GM21447 (cell line): ENCODE measurements at regions not wholly inside any gene's neighbourhood (a gene's known extent, or its start where the extent isn't known, plus 50 kb on each side); places are given as distances from the start of the nearest gene placed in this dataset.

Experiments
- ATAC-seq: cut with Tn5 transposase; IDR thresholded peaks from one replicate; pipeline ENCODE4 v1.9.1; 2021; ENCODE audit not compliant: unreplicated experiment

GRCh38 chr6:126419901-126420300 lies 80.0 kb downstream of the CENPW start:
- no peak for ATAC-seq

DNA sequence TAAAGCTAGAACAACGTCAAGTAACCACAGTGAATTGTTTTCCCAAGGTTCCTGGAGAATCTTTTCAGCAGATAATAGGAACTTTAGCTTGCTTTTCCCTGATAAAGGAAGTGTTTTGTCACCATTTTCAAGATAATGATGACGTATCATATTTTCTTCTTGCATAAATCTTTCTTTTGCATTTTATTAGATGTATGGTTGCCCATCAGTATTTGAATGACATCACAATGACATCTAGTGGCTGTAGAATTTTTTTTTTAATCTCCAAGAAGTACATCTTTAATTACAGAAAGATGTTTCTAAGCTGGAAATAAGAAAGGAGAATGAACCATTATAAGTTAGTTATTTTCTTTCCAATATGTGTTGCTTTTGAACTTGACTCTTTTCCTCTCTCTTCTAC lies 83.0 kb downstream of the CENPW start:
- ATAC-seq = no peak

- no peak for ATAC-seq
Measured at GRCh38 chr6:126427713-126428112, 87.8 kb downstream of the CENPW start.

GRCh38 chr6:126429866-126430265 lies 90.0 kb downstream of the CENPW start:
- no peak for ATAC-seq

DNA sequence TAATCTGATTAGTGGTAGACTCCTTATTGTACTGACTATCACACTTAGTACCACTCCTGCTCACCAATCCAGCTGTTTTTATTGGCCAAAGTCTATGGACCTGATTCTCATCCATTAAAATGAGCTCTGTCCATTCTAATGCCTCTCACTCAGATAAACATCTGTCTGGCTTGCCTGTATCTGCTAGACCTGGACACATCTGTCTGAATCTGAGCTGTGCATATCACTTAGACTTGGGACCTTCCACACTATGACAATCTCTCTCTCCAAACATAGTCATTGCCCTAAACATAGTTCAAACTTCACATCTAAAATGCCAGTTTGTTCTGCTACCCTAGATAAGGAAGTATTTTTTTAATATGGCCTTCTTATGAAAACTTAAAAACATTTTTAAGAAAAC lies 92.6 kb downstream of the CENPW start:
- ATAC-seq = no peak

GRCh38 chr6:126433927-126434326 lies 94.0 kb downstream of the CENPW start:
- ATAC-seq = no peak

DNA sequence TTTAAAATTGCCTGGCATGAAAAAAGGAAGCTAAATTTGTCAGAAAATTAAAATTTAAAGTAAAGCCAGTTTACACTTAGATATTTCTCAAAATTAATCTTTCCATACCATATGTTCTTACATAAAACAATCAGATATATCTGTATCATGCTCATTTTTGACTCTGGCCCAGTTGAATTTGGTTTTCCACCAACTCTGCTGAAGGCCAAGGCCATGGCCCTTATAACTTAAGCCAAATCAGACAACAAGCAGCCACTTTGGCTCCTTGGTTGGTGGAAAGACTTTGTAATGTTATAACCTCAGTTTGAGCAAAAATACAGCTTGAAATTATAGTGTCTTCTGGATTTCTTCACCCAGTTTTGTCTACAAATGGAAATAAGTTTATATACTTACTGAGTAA lies 97.3 kb downstream of the CENPW start:
- ATAC-seq = no peak

DNA sequence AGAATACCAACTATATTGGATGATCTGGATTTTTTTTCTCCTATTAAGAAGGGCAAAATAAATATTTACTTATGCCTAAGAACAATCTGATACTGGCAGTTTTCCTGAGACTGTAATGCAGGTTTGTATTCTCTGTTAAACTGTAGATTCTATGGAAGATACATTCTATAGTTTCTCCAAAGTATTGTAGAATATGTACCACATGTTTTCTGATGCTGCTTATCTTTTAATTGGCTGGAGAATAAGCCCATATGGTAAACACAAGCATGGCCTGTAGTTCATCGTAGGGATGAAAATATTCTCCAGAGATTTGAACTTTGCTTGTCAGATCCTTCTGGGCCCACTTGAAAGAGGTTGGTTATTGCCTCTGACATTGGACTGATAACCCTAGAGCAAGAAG lies 99.1 kb downstream of the CENPW start:
- ATAC-seq = no peak

DNA sequence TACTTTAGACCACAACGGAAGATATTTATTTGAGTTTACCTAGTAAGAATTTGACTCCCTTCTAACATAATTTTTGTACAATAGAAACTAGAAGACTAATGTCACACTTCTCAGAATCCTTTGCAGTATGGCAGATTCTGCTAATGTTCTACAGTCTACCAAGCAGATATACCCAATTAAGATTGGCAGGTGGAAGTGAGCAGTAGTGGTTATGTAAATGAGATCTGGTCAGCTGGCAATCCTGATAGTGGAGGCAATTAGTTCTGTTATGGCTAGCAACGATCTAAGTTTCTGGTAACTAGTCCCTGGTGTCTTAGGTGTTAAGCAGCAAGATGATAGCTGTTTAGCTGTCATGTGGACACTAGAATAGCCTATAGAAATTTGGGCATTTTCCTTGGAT lies 101.0 kb downstream of the CENPW start:
- no peak for ATAC-seq

DNA sequence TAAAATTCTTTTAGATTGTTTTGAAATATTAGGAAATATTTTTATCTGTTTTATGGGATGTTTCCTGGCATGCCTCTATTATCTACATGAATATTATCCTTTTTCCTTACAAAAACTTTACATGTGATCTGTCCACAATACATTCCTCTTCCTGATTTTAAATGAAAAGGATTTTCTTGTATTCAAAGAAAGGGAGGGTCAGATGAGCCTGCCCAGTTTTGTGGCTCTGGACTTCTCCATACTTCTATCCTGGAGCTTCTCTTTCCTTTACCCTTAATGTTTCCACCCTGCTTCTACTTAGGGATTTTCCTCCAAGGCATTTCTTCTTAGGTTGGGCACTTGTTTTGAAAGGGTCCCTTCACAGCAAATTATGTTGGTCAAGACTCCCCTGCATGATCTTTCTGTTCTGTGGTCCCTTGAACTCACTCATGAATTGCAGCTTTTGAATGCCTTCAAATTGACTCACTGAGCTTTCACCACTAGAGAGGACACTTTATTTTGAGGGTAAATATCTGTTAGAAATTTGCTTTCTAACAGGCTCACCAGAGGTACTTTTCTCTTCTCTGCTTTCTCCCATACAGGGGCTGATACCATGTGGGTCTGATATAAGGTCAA lies 104.9 kb downstream of the CENPW start:
- ATAC-seq = no peak

- no peak for ATAC-seq
Measured at GRCh38 chr6:126446248-126446647, 106.3 kb downstream of the CENPW start.

GRCh38 chr6:126447367-126447766 lies 107.5 kb downstream of the CENPW start:
- no peak for ATAC-seq

GRCh38 chr6:126461045-126461444 lies 121.1 kb downstream of the CENPW start:
- ATAC-seq = no peak

DNA sequence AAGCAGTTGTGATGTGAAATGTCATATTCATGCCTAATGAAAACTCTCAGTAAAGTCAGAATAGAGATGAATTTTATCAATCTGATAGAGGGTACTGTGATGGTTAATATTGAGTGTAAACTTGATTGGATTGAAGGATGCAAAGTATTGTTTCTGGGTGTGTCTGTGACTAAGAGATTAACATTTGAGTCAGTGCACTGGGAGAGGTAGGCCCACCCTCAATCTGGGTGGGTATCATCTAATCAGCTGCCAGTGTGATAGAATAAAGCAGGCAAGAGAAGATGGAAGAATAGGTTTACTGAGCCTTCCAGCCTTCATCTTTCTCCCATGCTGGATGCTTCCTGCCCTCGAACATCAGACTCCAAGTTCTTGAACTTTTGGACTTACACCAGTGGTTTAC lies 124.3 kb downstream of the CENPW start:
- ATAC-seq = no peak

DNA sequence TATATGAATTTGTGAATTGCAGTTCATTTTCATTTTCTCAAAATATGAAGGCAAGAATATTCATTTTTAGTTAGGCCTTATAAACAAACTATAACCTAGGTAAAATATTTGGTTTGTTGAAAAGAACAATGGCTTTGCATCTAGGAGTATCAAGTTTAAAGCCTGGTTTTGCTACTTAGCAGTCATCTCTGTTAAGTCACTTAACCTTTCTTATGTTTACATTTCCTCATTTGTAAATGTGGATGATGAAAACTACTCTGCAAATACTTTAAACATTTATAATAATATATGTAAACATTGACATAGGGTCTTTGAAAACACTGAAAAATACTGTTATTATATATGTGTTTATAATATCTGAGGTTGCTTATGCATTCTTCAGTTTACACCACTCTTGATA lies 135.5 kb downstream of the CENPW start:
- ATAC-seq = no peak

- ATAC-seq = no peak
Measured at GRCh38 chr6:126477678-126478077, 137.8 kb downstream of the CENPW start.

- no peak for ATAC-seq
Measured at GRCh38 chr6:126480268-126480667, 140.4 kb downstream of the CENPW start.

DNA sequence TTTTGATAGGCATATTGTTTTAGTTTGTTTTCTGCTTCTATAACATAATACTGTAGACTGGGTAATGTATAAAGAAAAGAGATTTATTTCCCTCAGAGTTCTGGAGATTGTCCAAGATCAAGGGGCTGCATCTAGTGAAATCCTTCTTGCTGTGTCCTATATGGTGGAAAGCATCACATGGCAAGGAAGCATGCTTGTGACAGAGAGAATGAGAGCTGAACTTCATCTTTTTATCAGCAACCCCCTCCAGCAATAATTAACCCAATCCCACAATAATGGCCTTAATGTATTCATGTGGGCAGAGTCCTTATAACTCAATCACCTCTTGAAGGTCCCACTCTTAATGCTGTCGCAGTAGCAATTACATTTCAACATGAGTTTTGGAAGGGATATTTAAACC lies 141.4 kb downstream of the CENPW start:
- ATAC-seq = no peak

GRCh38 chr6:126504792-126505191 lies 164.9 kb downstream of the CENPW start:
- no peak for ATAC-seq

- ATAC-seq = no peak
Measured at GRCh38 chr6:126513198-126513597, 173.3 kb downstream of the CENPW start.

DNA sequence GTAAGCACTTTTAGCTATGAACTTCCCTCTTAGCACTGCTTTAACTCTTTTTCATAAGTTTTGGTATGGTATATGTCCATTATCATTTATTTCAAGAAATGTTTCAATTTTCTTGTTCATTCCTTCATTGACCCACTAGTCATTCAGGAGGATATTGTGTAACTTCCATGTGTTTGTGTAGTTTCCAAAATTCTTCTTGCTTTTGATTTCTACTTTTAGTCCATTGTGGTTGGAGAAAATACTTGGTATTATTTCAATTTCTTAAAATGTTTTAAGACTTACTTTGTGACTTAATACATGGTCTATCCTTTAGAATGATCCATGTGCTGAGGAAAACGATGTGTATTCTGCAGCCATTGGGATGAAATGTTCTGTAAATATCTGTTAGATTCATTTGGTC lies 176.5 kb downstream of the CENPW start:
- no peak for ATAC-seq

DNA sequence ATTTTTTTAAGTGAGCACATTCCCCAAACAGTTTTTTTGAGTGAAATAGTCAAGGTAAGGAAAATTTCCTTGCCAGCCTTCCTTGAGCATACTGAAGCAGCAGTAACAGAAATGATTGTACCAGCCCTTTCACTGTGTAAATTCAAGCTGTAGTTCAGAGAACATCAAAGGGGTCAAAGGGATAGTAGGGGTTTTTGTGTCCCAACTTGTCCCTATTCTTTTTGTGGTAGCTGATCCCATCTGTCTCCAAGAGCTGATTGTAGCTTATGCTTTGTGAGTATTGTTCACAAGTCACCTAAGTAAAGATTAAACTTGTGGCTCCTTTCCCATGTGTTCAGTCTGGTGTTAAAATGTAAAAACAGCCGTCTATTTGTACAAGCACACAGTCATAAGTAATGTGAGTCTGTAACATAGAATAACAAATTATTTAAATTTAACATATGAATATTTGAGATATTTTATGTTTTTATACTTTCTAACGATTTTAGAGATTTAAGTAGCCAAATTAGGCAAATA lies 185.0 kb downstream of the CENPW start:
- ATAC-seq = no peak

GRCh38 chr6:126526547-126526946 lies 186.6 kb downstream of the CENPW start:
- no peak for ATAC-seq
